Dendritic cell treated with granulocyte-macrophage colony-stimulating factor and Interleukin-4, amounts not matched to agents 40 ng/mL and 50 ng/mL, for 4 days (primary cell): ENCODE measurements at regions not wholly inside any gene's neighbourhood (a gene's known extent, or its start where the extent isn't known, plus 50 kb on each side); places are given as distances from the start of the nearest gene placed in this dataset.

Experiments used
- H3K27ac Mint-ChIP-seq: one replicate; pipeline ENCODE4 v1.8.0; 2022; ENCODE audit warnings: mild to moderate bottlenecking, mixed read lengths
- H3K27me3 Mint-ChIP-seq: one replicate; pipeline ENCODE4 v1.8.0; 2022; ENCODE audit warnings: mild to moderate bottlenecking, mixed read lengths
- H3K36me3 Mint-ChIP-seq: one replicate; pipeline ENCODE4 v1.8.0; 2022; ENCODE audit warnings: low read depth, mixed read lengths
- H3K4me1 Mint-ChIP-seq: one replicate; pipeline ENCODE4 v1.8.0; 2022; ENCODE audit warnings: low read depth, mixed read lengths
- H3K4me3 Mint-ChIP-seq: one replicate; pipeline ENCODE4 v1.8.0; 2022; ENCODE audit warnings: mild to moderate bottlenecking, moderate library complexity, mixed read lengths
- H3K9me3 Mint-ChIP-seq: one replicate; pipeline ENCODE4 v1.8.0; 2022; ENCODE audit warnings: mixed read lengths
- intact Hi-C: fragments of 100-400 bp; cut with micrococcal nuclease; formaldehyde crosslinking; loops from one replicate; pipeline ENCODE4 v1.15.0; 2022

- Mint-ChIP-seq H3K4me3 (no peak overlapping the region), H3K4me1 (no peaks in the 10 kb centered on the region), H3K36me3 (no peaks in the 10 kb centered on the region), H3K9me3 (no peaks in the 10 kb centered on the region), H3K27ac (no peak overlapping the region), H3K27me3 (peaks cover 2% of the 10 kb centered on the region)
- intact Hi-C loops: no loop called here
Measured at GRCh38 chr16:86708431-86708830, 130.1 kb downstream of the FOXL1 start.

GRCh38 chr16:86709103-86709502 lies 130.8 kb downstream of the FOXL1 start:
- H3K4me3 Mint-ChIP-seq: no peak overlapping the region
- peaks cover 2% of the 10 kb centered on the region for H3K27me3 Mint-ChIP-seq
- H3K27ac Mint-ChIP-seq: no peak overlapping the region
- no peaks in the 10 kb centered on the region for H3K36me3 Mint-ChIP-seq
- H3K9me3 Mint-ChIP-seq: no peaks in the 10 kb centered on the region
- intact Hi-C loops: no loop called here
- H3K4me1 Mint-ChIP-seq: no peaks in the 10 kb centered on the region

- no peaks in the 10 kb centered on the region for H3K9me3 Mint-ChIP-seq
- H3K36me3 Mint-ChIP-seq: no peaks in the 10 kb centered on the region
- H3K27ac Mint-ChIP-seq: no peak overlapping the region
- no peaks in the 10 kb centered on the region for H3K4me1 Mint-ChIP-seq
- peaks cover 2% of the 10 kb centered on the region for H3K27me3 Mint-ChIP-seq
- H3K4me3 Mint-ChIP-seq: no peak overlapping the region
- intact Hi-C loops: no loop called here
Measured at GRCh38 chr16:86709902-86710601, 131.7 kb downstream of the FOXL1 start.

- Mint-ChIP-seq H3K36me3 (no peaks in the 10 kb centered on the region), H3K27ac (no peak overlapping the region), H3K4me1 (no peaks in the 10 kb centered on the region), H3K4me3 (no peak overlapping the region), H3K27me3 (peaks cover 2% of the 10 kb centered on the region), H3K9me3 (no peaks in the 10 kb centered on the region)
- intact Hi-C loops: no loop called here
Measured at GRCh38 chr16:86710602-86710950, 132.2 kb downstream of the FOXL1 start.

GRCh38 chr16:86712158-86713009 lies 134.0 kb downstream of the FOXL1 start:
- Mint-ChIP-seq H3K9me3 (no peaks in the 10 kb centered on the region), H3K4me3 (no peak overlapping the region), H3K27ac (no peak overlapping the region), H3K4me1 (no peaks in the 10 kb centered on the region), H3K36me3 (no peaks in the 10 kb centered on the region), H3K27me3 (peaks cover 4% of the 10 kb centered on the region)
- intact Hi-C loops: no loop called here

- Mint-ChIP-seq H3K4me1 (no peaks in the 10 kb centered on the region), H3K27ac (no peak overlapping the region), H3K4me3 (no peak overlapping the region), H3K36me3 (no peaks in the 10 kb centered on the region), H3K27me3 (peaks cover 7% of the 10 kb centered on the region), H3K9me3 (no peaks in the 10 kb centered on the region)
- intact Hi-C loops: no loop called here
Measured at GRCh38 chr16:86713021-86713631, 134.8 kb downstream of the FOXL1 start.

GRCh38 chr16:86714166-86714565 lies 135.8 kb downstream of the FOXL1 start:
- intact Hi-C loops: no loop called here
- Mint-ChIP-seq H3K27me3 (peaks cover 5% of the 10 kb centered on the region), H3K4me1 (no peaks in the 10 kb centered on the region), H3K4me3 (no peak overlapping the region), H3K27ac (no peak overlapping the region), H3K9me3 (no peaks in the 10 kb centered on the region), H3K36me3 (no peaks in the 10 kb centered on the region)

- H3K27me3 Mint-ChIP-seq: peaks cover 5% of the 10 kb centered on the region
- H3K27ac Mint-ChIP-seq: no peak overlapping the region
- intact Hi-C loops: no loop called here
- no peaks in the 10 kb centered on the region for H3K4me1 Mint-ChIP-seq
- H3K36me3 Mint-ChIP-seq: no peaks in the 10 kb centered on the region
- no peaks in the 10 kb centered on the region for H3K9me3 Mint-ChIP-seq
- H3K4me3 Mint-ChIP-seq: no peak overlapping the region
Measured at GRCh38 chr16:86716649-86717048, 138.3 kb downstream of the FOXL1 start.

- H3K36me3 Mint-ChIP-seq: no peaks in the 10 kb centered on the region
- intact Hi-C loops: no loop called here
- H3K4me1 Mint-ChIP-seq: no peaks in the 10 kb centered on the region
- no peaks in the 10 kb centered on the region for H3K9me3 Mint-ChIP-seq
- H3K4me3 Mint-ChIP-seq: no peak overlapping the region
- H3K27ac Mint-ChIP-seq: no peak overlapping the region
- H3K27me3 Mint-ChIP-seq: peaks cover 5% of the 10 kb centered on the region
Measured at GRCh38 chr16:86718118-86718517, 139.8 kb downstream of the FOXL1 start.

- no peaks in the 10 kb centered on the region for H3K36me3 Mint-ChIP-seq
- H3K27me3 Mint-ChIP-seq: peaks cover 7% of the 10 kb centered on the region
- no peak overlapping the region for H3K27ac Mint-ChIP-seq
- intact Hi-C loops: no loop called here
- H3K9me3 Mint-ChIP-seq: no peaks in the 10 kb centered on the region
- no peak overlapping the region for H3K4me3 Mint-ChIP-seq
- no peaks in the 10 kb centered on the region for H3K4me1 Mint-ChIP-seq
Measured at GRCh38 chr16:86722970-86723369, 144.6 kb downstream of the FOXL1 start.

GRCh38 chr16:86723689-86724088 lies 145.3 kb downstream of the FOXL1 start:
- Mint-ChIP-seq H3K4me3 (no peak overlapping the region), H3K4me1 (no peaks in the 10 kb centered on the region), H3K27me3 (peaks cover 10% of the 10 kb centered on the region), H3K36me3 (no peaks in the 10 kb centered on the region), H3K27ac (no peak overlapping the region), H3K9me3 (no peaks in the 10 kb centered on the region)
- intact Hi-C loops: no loop called here

GRCh38 chr16:86725401-86725800 lies 147.1 kb downstream of the FOXL1 start:
- no peak overlapping the region for H3K27ac Mint-ChIP-seq
- intact Hi-C loops: no loop called here
- H3K4me1 Mint-ChIP-seq: no peaks in the 10 kb centered on the region
- H3K9me3 Mint-ChIP-seq: no peaks in the 10 kb centered on the region
- H3K36me3 Mint-ChIP-seq: no peaks in the 10 kb centered on the region
- peaks cover 14% of the 10 kb centered on the region for H3K27me3 Mint-ChIP-seq
- no peak overlapping the region for H3K4me3 Mint-ChIP-seq

- Mint-ChIP-seq H3K27ac (no peak overlapping the region), H3K9me3 (no peaks in the 10 kb centered on the region), H3K27me3 (peaks cover 21% of the 10 kb centered on the region), H3K4me3 (no peak overlapping the region), H3K4me1 (no peaks in the 10 kb centered on the region), H3K36me3 (no peaks in the 10 kb centered on the region)
- intact Hi-C loops: no loop called here
Measured at GRCh38 chr16:86726340-86726739, 148.0 kb downstream of the FOXL1 start.

GRCh38 chr16:86727131-86727530 lies 148.8 kb downstream of the FOXL1 start:
- Mint-ChIP-seq H3K9me3 (no peaks in the 10 kb centered on the region), H3K4me1 (no peaks in the 10 kb centered on the region), H3K27ac (no peak overlapping the region), H3K36me3 (no peaks in the 10 kb centered on the region), H3K27me3 (peaks cover 29% of the 10 kb centered on the region), H3K4me3 (no peak overlapping the region)
- intact Hi-C loops: no loop called here
